GM19023 (cell line): ENCODE measurements at regions not wholly inside any gene's neighbourhood (a gene's known extent, or its start where the extent isn't known, plus 50 kb on each side); places are given as distances from the start of the nearest gene placed in this dataset.

Experiments used
- ATAC-seq: cut with Tn5 transposase; IDR thresholded peaks from one replicate; pipeline ENCODE4 v1.9.1; 2021; ENCODE audit warnings: mild to moderate bottlenecking, moderate library complexity; ENCODE audit not compliant: unreplicated experiment

DNA sequence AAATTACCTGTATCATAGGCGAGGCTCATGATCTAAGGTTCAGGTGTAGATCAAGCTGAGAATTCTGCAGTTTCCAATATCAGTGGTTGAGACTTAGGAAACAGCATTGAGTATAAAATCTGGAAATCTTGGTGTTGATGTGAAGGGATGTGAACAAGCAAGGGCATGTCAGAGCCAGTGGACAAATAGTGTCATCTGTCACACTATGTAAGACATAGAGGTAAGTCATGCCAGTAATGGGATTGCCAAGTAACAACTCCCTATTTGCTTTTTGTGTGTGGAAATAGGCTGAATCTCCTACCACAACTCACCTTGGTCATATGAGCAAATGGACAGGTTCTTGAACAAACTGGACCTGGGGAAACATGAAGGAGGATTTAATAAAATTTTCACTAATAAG lies 334.5 kb upstream of the EMCN start:
- no peak for ATAC-seq

DNA sequence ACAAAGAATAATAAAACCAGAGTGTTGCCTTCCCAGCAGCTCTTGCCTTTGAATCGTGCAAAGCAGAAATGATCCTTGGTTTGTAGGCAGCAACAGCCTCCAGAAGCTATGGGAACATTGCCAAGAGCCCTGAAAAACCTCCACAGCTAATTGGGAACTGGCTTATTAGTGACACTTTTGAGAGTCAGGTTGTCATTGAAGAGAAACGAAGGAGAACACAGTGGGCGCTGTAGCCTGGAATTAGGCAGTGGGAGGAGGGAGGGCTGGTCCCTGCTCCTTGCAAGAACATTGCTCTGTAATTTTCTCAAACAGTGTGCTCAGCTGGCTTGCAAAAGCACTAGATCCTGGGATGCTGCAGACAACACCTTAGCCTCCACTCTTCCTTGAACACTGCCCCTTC lies 331.5 kb upstream of the EMCN start:
- no peak for ATAC-seq

- peak; percentile 75 for ATAC-seq
These were observed 331.0 kb upstream of the EMCN start for GRCh38 chr4:100848841-100849240.

DNA sequence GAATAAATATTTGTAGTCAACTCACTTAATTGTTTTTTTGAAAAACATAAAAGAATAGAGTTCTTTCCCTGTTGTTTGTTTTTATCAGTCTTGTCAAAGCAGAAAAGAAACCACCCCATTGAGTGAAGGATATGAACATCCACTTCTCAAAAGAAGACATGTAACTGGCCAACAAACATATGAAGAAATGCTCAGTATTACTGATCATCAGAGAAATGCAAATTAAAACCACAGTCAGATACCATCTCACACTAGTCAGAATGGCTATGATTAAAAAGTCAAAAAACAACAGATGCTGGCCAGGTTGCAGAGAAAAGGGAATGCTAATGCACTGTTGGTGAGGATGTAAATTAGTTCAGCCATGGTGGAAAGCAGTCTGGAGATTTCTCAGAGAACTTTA lies 326.1 kb upstream of the EMCN start:
- ATAC-seq = peak; percentile 81

- no peak for ATAC-seq
These were observed 325.0 kb upstream of the EMCN start for GRCh38 chr4:100842856-100843255.

DNA sequence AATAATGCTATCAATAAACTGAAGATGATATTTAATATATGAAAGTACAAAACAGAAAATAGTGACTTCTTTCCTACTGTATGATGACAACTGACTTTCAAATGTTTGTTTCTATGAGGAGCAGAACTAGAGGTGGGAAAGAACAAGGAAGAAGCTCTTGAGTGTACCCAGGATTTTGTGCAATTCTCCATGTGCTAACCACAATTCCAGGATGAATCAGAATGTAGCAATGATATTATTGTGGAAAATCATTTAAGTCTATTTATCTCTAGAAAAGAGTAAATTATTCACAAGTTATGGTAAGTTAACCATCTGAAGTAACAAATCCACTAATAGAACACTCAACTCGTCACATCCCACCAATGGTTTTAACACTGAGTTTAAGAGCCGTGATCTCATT lies 324.1 kb upstream of the EMCN start:
- ATAC-seq = no peak

DNA sequence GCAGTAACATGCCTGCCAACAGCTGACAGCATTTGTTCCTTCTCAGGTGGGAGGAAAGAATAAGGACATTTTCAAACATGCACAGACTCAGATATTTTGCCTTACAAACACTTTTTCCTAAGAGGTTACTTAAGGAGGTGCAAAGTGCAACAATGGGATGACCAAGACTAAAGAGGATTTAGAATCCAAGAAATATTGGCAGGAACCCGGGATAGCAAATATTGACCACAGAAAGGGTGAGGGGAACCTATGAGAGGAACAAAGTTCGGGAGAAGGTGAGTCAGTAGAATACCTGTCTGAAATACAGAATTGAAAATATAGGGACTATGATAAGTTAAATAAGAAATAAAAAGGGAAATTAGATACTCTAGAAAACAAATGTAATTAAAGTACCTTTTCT lies 321.9 kb upstream of the EMCN start:
- ATAC-seq = no peak

- ATAC-seq = no peak
These were observed 320.5 kb upstream of the EMCN start for GRCh38 chr4:100838286-100838685.

DNA sequence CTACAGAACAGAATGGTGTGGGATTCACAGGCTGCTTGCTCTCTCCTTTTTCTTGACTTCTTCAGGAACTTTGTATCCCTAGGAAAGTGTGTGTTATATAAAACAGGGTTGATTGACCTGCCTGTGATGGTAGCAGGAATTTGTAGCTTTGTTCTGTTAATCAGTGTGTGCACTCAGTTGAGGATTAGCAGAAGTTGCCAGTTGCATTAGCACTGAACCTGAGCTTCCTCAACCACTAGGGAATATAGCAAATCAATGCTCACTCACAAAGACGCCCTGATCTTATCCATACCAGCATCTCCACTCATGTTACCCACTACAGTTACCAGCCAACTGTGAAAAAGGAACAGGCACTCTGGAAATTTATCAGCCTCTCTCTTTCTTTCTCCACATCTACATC lies 319.1 kb upstream of the EMCN start:
- no peak for ATAC-seq

DNA sequence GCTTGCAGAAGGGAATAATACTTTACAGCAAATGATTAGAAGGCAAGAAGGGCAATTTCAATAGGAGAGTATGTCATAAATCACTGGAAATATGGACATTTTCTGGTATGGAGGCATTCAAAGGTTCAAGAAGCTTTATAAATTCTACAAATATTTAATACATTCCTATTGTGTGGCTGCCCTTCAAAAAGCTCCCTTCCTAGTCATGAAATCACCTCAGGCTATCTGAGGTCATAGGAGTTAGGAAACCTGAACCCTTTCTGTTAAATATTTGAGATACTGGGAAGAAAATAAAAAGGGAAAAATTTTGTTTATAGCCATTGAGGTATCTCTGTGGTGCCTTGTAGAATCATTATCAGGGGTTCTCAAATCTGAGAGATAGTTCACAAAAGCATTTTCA lies 316.8 kb upstream of the EMCN start:
- no peak for ATAC-seq

DNA sequence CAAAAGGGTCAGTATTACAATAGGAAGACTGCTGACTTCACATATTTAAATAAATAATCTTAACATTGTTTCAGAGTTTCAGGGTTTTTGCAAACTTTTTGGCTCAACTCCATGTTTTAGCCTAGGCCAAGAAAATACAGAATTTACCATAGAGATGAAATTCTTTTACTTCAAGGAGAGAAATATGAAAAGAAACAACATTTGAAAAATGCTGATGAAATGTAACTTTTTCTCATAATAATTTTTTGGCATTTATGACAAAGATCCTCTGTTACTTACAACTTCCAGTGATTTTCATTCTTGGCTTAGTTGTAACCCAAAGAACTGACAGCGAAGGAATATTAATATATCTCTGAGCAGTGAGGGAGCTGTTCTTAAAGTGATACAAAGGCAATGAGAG lies 316.1 kb upstream of the EMCN start:
- ATAC-seq = no peak

GRCh38 chr4:100828986-100829685 lies 311.3 kb upstream of the EMCN start:
- ATAC-seq = no peak

GRCh38 chr4:100828364-100828763 lies 310.5 kb upstream of the EMCN start:
- ATAC-seq = no peak

GRCh38 chr4:100827756-100828155 lies 309.9 kb upstream of the EMCN start:
- ATAC-seq = no peak

GRCh38 chr4:100826808-100827548 lies 309.2 kb upstream of the EMCN start:
- no peak for ATAC-seq

- ATAC-seq = no peak
These were observed 308.2 kb upstream of the EMCN start for GRCh38 chr4:100826067-100826466.

- peak; percentile 2 for ATAC-seq
These were observed 306.1 kb upstream of the EMCN start for GRCh38 chr4:100823993-100824323.

GRCh38 chr4:100823066-100823992 lies 305.5 kb upstream of the EMCN start:
- ATAC-seq = peak; percentile 81

- no peak for ATAC-seq
These were observed 302.4 kb upstream of the EMCN start for GRCh38 chr4:100820249-100820648.

DNA sequence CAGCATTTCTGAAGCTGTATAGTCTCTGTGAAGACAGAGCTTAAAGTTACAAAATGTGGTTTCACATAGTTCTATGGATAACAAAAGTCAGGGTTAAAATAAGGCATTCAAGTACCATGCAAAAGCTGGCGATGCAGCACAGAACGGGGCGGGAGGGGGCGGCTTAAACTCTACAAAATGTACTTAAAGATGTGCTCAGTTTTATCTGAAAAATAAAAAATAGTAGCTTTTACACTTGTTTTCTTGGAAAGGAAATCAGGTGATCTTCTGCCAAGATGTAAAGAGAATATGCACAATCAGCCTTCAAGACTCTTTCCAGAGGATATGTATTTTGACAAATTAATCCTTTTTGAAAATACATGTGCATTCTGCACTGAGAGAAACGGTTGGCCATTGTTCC lies 301.7 kb upstream of the EMCN start:
- ATAC-seq = no peak

- ATAC-seq = no peak
These were observed 298.7 kb upstream of the EMCN start for GRCh38 chr4:100816436-100817045.
